ENCODE measurements at regions not wholly inside any gene's neighbourhood (a gene's known extent, or its start where the extent isn't known, plus 50 kb on each side); places are given as distances from the start of the nearest gene placed in this dataset.

- no peak for TF ChIP-seq JUNB (IDR thresholded peaks at IDR 0.05)
- no peak for TF ChIP-seq EP300 (IDR thresholded peaks at IDR 0.05)
- TF ChIP-seq MAFK (IDR thresholded peaks at IDR 0.05; ENCODE audit: partially characterized antibody) = no peak
- TF ChIP-seq CTCF (IDR thresholded peaks at IDR 0.05) = no peak
- TF ChIP-seq BHLHE40 (IDR thresholded peaks at IDR 0.05; ENCODE audit: low read depth, low read length) = no peak
- no peak for TF ChIP-seq TFCP2L1 (CRISPR knock-in tag; IDR thresholded peaks at IDR 0.05)
- no peak for TF ChIP-seq CEBPB (IDR thresholded peaks at IDR 0.05)
- no peak for TF ChIP-seq POLR2A (IDR thresholded peaks at IDR 0.05; ENCODE audit: low read length)
These were observed 226.2 kb upstream of the CA10 start for GRCh38 chr17:52384695-52385094.

Measured in A549 (cell line).